NCI-H2227 treated with DMSO at 0.1 percent for 48 hours (cell line): ENCODE measurements at regions not wholly inside any gene's neighbourhood (a gene's known extent, or its start where the extent isn't known, plus 50 kb on each side); places are given as distances from the start of the nearest gene placed in this dataset.
"Not testable (repeated sequence)": the region's sequence is repeated elsewhere in the genome, so short reads cannot be mapped to it uniquely, and the experiment has no call there.

Experiments
- DNase-seq: peaks from one replicate; lab custom pipeline; 2025; lab: John Stamatoyannopoulos, UW

- no peak for DNase-seq
These were observed 166.5 kb upstream of the PITRM1 start for GRCh38 chr10:3339121-3339520.

GRCh38 chr10:3337741-3338140 is 165.2 kb upstream of the PITRM1 start:
- DNase-seq: no peak

GRCh38 chr10:3336673-3337293 is 164.2 kb upstream of the PITRM1 start:
- no peak for DNase-seq

- no peak for DNase-seq
These were observed 160.8 kb upstream of the PITRM1 start for GRCh38 chr10:3333426-3333825.

GRCh38 chr10:3331690-3332230 is 159.2 kb upstream of the PITRM1 start:
- DNase-seq: peak; percentile 46

GRCh38 chr10:3331187-3331586 is 158.6 kb upstream of the PITRM1 start:
- DNase-seq: peak; percentile 92

GRCh38 chr10:3330663-3331062 is 158.1 kb upstream of the PITRM1 start:
- DNase-seq: peak; percentile 45

- no peak for DNase-seq
These were observed 153.6 kb upstream of the PITRM1 start for GRCh38 chr10:3325954-3326750.

- no peak for DNase-seq
These were observed 152.0 kb upstream of the PITRM1 start for GRCh38 chr10:3324612-3325038.

- no peak for DNase-seq
These were observed 151.4 kb upstream of the PITRM1 start for GRCh38 chr10:3323865-3324498.

GRCh38 chr10:3321123-3321522 is 148.5 kb upstream of the PITRM1 start:
- no peak for DNase-seq

- no peak for DNase-seq
These were observed 147.2 kb upstream of the PITRM1 start for GRCh38 chr10:3319811-3320226.

GRCh38 chr10:3318480-3318807 is 145.9 kb upstream of the PITRM1 start:
- DNase-seq: not testable (repeated sequence)

- not testable (repeated sequence) for DNase-seq
These were observed 145.2 kb upstream of the PITRM1 start for GRCh38 chr10:3317553-3318479.

GRCh38 chr10:3314445-3315085 is 142.0 kb upstream of the PITRM1 start:
- not testable (repeated sequence) for DNase-seq

GRCh38 chr10:3313784-3314444 is 141.3 kb upstream of the PITRM1 start:
- DNase-seq: not testable (repeated sequence)

GRCh38 chr10:3312403-3312940 is 139.9 kb upstream of the PITRM1 start:
- DNase-seq: peak; percentile 36

- no peak for DNase-seq
These were observed 137.6 kb upstream of the PITRM1 start for GRCh38 chr10:3310016-3310784.

GRCh38 chr10:3306050-3306449 is 133.5 kb upstream of the PITRM1 start:
- DNase-seq: no peak
